Activated CD4-positive, alpha-beta T cell treated with anti-CD3 and anti-CD28 coated beads for 1 hour (primary cell): ENCODE measurements at regions not wholly inside any gene's neighbourhood (a gene's known extent, or its start where the extent isn't known, plus 50 kb on each side); places are given as distances from the start of the nearest gene placed in this dataset.

Experiments
- DNase-seq: peaks from one replicate; pipeline ENCODE4 v3.0.0-alpha.2; 2020

DNA sequence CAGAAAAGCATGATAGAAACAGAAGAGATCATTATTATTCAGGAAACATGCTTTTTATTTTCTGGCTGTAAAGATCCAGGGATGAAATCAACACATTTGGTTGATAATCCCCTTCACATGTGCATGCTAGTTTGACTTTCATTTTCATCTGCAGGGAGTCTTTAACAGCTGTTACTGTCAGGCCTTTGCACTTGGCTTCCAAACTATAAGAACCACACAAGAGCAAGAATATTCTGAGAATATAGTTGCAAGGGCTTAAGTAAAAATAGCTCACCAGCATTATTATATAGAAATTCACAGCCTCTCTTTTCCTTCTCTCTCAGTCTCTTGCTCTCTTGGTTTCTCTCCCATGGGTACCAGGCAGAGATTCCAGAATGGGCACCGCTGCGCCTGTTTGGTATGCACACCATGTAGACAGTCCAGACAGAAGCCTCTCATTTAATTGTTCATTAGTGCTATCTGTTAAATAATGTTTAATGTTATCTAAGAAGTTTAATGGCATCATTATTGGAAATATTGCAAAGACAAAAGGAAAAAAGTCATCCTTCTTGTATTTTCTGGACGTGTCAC is 622.3 kb upstream of the PLXNA2 start:
- no peak for DNase-seq

DNA sequence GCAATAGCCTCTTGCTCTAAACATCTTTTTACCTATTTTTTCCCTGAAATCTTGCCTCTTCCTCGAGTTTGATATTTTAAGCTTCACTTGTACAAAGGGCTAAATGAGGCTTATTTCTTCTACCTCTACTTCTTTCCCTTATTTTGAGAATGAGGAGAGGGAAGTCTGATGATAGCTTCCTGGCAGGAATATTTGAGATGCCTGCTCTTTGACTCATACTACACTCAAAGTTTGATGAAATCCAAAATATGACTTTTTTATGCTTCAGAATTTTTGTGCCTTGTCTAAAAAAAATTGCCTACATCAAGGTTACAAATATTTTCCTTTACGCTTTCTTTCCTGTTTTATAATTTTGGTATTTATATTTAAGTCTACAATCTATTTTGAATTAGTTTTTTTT is 624.4 kb upstream of the PLXNA2 start:
- DNase-seq, result no peak

GRCh38 chr1:208874915-208875314 is 630.7 kb upstream of the PLXNA2 start:
- no peak for DNase-seq

DNA sequence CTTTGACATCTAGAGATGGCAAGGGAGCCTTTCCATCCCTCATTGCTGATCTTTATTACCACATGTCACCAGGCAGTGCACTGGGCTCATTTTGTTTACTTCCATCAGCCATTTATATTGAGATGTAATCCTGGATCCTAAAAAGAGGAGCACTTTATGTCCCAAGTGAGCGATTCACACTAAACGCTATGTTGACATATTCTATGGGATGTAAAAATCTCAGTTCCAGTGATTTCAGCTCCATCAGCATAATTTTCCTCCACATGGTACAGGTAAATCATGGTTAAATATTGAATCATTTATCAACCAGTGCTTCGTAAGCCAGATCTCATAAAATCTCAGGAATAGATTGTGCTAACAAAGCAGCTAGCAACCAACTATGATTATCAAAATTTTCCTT is 634.8 kb upstream of the PLXNA2 start:
- DNase-seq, result no peak

- DNase-seq, result no peak
These were observed 636.4 kb upstream of the PLXNA2 start for GRCh38 chr1:208880433-208881100.

GRCh38 chr1:208885060-208885459 is 640.9 kb upstream of the PLXNA2 start:
- no peak for DNase-seq

- no peak for DNase-seq
These were observed 641.5 kb upstream of the PLXNA2 start for GRCh38 chr1:208885650-208886049.

- no peak for DNase-seq
These were observed 644.2 kb upstream of the PLXNA2 start for GRCh38 chr1:208888376-208888775.

GRCh38 chr1:208892147-208892546 is 648.0 kb upstream of the PLXNA2 start:
- no peak for DNase-seq

DNA sequence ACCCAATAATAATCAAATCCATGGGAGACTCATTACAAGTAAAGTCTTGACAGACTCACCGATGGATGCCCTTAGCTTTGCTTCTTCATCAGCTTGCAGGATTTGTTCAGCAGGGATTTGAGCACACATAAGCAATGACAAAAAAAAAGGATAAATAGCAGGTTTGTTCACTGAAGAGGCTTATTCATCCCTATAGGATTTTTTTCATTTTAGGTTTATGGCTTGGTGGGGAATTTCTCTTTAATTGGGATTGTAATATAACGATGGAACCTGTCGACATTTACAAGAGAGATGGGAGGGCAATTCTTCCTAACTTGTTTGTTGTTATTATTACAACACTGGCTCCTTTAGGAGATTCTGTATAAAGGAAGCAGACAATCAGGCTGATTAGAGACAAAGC is 649.1 kb upstream of the PLXNA2 start:
- DNase-seq, result no peak

DNA sequence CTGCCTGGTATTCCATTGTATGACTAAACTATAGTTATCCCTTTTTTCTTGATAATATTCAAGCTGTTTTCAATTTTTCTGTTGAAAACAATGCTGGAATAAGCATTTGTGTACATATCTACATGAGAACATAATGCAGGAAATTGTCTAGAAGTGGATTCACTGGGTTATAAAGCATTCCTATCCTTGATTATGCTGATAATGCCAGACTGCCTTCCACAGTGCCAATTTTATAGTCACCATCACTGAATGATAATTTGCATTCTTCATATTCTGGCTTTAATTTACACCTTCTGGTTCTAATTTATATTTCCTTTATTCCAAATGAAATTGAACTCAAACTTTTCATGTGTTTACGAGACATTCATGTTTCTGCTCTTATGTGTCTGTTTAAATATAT is 651.0 kb upstream of the PLXNA2 start:
- DNase-seq, result no peak

- no peak for DNase-seq
These were observed 651.6 kb upstream of the PLXNA2 start for GRCh38 chr1:208895820-208896219.

DNA sequence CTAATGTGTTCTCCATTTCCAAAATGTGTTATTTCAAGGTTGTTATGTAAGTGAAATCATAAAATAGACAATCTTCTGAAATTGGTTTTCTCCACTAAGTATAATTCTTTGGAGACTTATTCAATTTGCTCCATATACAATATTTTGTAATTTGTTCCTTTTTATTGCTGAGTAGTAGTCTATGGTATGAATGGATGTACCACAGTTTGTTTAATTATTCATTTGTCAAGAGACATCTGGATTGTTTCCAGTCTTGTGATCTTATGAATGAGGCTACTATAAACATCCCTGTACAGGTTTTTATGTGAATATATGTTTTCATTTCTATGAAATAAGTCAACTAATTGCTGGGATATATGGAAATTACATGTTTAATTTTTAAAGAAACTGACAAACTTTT is 652.6 kb upstream of the PLXNA2 start:
- no peak for DNase-seq

- DNase-seq, result no peak
These were observed 655.3 kb upstream of the PLXNA2 start for GRCh38 chr1:208899438-208899837.

GRCh38 chr1:208903251-208903905 is 659.2 kb upstream of the PLXNA2 start:
- no peak for DNase-seq

GRCh38 chr1:208907790-208908189 is 663.6 kb upstream of the PLXNA2 start:
- DNase-seq, result no peak

DNA sequence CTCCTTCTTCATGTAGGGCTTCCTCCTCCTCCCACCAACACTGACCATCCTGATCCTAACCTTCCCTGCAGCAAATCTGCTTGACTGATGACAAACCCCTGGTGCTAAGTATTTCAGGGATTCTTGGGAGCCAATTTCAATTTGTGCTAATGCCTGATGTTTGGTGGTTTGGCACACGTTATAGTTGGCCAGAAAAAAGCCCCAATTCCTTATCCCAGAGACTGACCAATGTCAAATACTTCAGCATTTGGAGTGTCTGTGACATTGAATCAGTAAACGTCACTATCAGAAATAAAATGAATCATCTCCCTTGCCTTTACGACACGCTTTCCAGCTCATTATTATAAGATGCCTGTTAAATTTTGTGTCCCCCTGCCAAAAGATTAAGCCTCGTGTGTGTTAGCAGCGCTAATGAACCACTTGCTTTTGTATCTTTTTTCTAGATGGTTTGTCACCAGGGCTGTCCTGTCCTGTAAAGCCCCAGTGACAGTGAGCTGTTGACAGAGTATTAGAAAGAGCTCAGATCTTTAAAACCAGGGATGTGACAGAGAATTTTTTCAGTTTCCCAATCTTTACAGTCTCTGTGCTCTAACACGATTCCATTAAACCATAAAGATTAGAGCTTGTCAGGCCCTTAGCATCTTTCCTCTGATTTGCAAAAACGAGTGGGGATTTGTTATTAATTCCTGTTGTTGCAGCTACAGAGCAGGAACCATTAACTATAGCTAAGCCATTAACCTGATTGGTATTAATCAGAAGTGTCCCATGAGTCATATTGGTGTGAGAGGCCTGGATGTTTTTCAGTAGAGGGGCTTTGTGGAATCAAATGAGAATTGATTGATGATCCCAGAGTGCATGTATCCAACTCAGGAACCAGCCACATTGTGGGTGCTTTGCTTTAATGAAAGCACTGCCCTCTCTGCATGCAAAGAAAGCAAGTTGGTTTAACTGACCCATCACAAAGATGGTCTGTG is 665.1 kb upstream of the PLXNA2 start:
- DNase-seq, result no peak

DNA sequence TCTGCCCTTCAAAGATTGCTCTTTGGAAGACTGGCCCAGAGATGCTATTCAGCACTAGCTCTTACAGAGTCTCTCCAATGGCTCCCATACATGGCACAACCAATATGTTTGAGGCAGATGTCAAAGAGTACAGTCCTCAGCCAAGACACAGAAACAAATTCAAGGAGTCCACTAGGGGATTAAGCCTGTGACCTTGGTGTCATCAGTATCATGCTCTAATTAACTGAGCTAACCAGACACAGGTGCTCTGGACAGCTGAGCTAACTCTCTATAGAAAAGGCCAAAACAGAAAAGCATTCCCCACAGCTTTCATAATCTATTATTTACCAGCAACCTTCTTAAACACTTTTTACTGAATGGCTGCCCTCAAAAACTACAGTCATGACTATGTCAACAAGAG is 666.0 kb upstream of the PLXNA2 start:
- DNase-seq, result no peak

DNA sequence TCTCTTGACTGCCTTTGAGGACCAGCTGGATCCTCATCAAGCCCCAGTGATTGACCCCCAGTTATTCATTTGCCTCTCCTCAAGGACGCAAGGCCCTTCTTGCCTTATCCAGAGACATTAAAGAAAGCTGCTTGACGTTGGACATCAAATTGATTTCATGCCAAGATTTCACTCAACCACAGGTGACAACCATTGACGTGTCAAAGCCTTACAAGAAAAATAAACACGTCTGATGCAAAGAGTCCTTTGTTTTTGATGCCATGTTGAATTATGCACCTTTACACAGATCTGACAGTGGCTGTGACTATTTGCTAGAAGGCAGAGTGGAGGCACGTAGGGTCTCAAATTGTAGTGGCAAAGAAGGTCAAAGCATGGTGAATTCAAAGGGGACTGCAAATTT is 666.2 kb upstream of the CAMK1G start:
- DNase-seq, result no peak

DNA sequence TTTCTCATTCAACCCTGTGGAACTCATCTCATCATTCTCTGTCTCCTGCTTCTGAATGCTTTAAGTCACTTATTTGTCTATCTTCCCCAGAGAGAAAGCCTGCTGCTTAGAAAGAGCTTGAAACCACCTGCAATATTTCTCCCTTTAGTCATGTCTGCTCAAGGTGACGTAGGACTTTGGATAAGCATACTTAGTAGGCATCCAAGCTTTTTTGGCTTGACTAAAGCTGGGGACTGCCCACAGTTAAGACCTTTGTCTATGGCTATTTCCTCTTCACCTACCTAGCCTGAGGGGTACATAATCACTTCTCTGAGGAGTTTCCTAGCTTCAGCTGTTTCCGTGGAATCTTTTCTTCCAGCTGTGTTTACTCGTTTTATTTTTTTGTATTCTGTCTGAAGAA is 665.8 kb upstream of the CAMK1G start:
- no peak for DNase-seq

DNA sequence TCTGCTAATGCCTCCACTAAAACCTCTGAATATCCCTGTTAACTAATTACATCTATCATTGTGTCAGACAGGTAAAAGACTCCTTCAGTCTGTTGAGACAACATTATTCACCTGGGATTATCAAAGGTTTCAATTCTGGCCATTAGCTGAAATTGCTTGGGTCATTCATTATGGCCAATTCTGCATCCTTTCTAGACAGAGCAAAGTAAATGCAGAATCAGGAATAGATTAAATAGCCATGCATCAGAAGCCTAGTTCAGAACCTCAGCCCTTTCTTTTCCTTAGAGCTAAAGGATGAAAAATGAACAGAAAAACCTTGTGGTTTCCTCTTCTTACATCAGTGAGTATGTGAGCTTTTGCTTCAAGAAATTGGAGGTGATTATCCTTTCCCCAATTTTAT is 665.4 kb upstream of the CAMK1G start:
- DNase-seq, result no peak

DNA sequence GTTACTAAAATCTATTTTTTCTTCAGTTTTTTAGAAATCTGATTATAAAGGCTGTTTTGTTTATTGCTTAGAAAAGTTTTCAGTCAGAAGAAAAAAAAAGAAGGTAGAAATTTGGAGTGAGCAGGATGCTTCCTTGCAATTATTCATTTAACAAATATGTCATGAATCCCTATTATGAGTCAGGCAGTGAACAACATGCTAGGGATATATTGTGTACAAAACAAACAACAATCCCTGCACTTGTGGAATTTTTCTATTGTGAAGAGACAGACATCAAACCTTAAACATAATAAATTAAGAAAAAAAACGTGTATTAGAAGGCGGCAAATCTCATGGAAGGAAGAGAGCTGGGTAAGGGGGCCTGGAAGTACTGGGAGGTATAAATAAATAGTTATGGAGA is 664.1 kb upstream of the CAMK1G start:
- no peak for DNase-seq

- DNase-seq, result no peak
These were observed 662.3 kb upstream of the CAMK1G start for GRCh38 chr1:208921259-208921658.

DNA sequence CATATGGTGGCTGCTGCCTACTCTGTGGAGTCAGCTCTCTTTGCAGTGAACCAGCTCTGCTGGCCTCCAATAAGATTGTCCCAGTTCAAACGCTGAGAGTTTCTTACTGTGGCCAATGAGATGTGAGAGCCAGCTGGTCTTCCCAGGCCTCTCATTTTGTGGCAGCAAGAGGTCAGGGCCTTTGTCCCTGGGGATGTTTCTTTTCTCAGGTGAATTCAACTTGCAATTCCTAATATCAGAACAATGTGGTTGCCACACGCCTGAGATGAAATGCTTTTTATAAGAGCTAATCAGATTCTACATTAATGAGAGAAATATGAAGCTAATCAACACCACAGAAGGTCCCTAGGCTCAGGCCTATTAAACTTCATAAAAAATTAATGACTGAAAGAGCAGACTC is 660.1 kb upstream of the CAMK1G start:
- no peak for DNase-seq
